Ramos (cell line): ENCODE measurements at regions not wholly inside any gene's neighbourhood (a gene's known extent, or its start where the extent isn't known, plus 50 kb on each side); places are given as distances from the start of the nearest gene placed in this dataset.

ENCODE experiments used
- in situ Hi-C: fragments of 300-500 bp; cut with MboI; formaldehyde crosslinking; loops from one replicate; pipeline ENCODE4 v1.14.3; 2022; ENCODE audit warnings: low sequenced_read_pairs; ENCODE audit not compliant: unreplicated experiment

DNA sequence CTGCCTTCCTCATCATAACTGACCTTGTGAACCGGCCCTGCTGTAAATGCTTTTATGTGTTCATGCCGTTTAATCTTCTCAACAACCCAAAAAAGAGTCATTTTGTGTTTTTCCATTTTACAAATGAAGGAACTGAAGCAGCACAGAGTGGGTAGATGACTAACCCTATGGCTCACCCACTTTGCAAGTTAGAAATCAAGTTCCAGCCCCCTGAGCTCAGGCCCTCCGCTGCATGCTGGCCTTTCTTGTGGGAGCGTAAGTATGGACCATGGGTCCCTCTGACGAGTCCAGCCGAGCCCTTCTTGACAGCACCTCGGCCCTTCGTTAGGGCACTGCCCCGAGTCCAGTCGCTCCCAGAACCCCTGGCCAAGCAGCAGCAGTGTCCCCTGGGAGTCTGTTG is 194.6 kb downstream of the GLI2 start:
- in situ Hi-C loops: no loop called here

DNA sequence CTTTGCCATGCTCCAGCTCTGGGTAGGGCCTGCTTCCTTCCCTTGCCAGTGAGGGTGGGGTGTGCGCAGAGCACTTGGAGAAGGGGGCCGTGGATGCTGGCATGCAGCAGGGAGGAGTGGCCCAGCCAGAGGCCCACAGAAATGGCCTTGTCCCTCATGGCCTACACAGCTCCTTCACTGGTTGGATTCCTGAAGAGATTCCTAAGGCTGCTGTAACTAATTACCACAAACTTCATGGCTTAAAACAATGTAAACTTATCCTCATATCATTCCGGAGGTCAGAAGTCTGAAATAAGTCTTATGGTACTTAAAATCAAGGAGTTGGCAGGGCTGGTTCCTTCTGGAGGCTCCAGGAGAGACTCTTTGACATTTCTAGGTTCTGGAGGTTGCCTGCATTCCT is 195.2 kb downstream of the GLI2 start:
- in situ Hi-C loops: no loop called here

DNA sequence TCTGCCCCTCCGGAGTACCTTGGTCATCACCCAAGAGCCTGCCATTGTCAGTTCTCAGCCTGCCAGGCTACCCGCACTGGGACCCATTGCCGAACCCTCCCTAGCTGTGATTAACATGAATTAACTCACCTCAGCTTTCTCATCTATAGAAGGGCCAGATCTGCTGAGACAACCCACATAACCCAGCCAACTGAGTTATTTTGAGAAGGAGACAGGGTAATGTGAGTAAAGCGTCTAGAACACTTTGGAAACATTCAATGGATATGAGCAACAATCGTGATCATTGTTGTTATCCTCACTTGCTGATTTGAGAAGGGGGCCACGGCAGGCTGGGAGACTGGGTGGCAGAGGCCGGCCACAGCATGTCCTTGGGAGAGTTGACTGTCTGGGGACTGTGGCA is 196.8 kb downstream of the GLI2 start:
- in situ Hi-C loops: no loop called here

DNA sequence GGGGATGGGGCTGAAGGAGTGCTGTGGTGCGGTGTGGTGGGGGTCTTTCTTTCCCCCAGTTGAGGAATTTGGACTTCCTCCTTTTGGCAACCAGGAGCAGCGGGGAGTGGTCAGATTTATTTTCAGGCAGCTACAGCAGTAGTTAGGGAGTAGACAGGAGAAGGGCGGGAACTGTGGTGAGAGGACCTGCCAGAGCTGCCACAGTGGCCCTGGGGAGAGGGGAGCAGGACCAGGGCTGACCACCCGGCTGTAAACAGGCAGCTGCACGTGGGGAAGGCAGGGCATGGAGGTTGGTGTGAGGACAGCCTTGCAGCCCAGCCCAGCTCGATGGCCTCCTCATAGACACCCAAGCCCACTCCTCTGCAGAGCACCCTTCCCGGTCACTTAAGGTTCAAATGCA is 197.2 kb downstream of the GLI2 start:
- in situ Hi-C loops: no loop called here

DNA sequence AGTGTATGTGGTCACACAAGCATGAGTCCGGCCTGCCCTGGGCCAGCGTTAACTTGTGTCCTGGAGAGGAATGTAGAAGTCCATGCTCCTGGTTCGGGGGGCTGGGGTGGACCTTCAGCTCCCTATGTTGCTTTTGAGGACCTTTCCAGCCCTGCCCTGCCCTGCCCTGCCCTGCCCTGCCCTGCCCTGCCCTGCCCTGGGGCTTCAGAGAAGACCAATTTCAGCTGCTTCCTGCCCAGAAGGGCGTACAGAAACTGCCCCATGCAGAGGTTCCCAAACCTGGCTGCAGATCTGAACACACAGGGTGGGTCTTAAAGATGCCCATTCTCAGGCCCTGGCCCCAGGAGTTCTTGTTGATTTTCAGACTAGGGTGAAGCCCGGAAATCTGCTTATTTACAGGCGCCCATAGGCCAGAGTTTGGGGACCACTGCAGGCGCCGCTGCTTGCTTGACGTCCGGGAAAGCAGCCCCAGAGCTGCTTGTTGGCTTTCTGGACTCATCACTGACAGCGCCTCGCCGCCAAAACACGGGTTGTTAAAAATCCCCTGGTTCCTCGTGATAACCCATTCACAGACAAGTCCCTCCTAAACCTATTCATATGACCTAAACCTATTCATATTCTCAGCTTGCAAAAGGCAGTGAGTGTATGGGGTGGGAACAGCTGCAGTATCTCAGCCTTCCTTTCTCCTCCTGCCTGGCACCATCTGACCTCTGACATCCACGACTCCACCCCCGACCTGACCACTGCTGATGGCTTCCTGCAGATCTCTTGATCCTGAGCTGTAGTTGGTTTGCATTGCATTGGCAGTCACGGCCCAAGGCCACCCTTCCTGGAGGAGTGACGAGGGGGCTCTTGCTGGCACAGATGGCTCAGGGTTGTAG is 198.3 kb downstream of the GLI2 start:
- in situ Hi-C loops: no loop called here

DNA sequence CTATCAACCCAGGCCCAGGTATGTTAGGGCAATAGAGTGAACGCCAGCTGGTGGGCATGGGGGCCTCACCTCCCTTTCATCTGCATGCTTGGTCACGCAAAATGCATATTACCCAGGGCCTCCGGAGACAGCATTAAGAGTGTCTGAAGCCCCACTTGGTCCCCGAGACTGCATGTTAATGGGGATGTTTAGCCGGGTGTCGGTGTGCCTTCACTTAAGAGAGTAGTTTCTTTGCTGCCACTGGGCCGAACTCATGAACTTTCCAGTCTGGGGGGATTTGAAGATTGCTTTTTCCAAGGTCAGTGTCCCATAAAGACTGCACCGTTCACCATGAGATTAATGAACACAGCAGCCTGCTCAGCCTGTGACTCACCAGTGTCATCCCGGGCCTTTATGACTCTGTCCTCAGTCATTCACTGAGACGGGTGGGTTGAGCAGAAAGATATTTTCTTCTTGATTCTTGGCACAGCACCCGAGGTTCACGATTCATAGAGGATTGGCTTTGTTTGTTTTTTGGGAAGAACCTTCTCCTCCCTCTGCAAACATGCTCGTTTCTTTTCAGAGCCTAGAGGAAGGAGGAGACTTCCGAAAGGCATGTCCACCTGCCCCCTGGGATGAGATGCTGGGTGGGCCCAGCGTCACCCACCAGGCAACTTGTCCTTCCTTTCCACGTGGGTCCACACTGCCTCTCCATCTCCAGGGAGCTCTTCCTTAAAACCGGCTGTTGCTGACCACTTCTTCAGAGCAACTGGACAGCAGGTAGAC is 199.1 kb downstream of the GLI2 start:
- in situ Hi-C loops: no loop called here

DNA sequence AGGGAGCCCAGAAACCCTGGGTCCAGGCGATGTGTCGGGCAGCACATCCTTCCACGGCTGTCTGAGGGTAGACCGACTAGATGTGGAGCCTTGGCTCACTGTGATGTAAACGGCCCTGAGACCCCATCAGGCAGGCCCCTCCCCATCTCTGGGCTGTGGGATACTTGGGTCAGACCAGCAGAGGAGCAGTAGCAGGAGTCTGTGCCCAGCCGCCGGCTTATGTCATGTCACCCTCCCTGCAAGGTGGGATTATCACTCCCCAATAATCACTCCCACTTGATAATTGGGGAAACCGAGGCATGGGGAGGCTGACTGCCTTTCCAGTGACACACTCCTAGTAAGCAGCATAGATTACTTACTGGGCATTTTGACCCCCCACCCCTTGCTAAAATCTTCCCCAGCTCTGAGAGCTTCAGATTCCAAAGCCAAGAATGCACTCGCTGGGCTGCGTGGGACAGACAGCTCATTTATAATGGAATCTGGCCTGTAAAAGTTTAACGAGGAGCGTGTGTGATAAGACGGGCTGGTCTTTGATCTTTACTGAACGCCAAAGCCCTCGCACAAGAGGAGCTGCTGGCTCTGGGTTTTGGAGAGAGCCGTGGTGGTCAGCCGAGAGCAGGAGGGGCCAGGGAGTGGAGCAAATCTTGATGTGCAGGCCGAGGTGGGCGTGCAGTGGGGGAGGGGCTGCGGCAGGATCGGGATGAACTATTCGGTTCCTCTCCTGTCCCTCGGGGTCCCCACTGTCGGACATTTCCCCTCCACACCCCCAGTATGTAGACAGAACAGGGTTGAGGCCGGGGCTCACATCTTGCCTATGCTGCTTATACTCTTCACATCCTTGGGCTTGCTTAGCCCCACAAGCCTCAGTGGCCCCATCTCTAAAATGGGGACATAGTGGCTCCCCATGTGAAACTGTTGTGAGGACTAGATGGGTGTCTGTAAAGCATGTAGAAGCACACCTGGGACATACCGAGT is 200.0 kb downstream of the GLI2 start:
- in situ Hi-C loops: no loop called here

DNA sequence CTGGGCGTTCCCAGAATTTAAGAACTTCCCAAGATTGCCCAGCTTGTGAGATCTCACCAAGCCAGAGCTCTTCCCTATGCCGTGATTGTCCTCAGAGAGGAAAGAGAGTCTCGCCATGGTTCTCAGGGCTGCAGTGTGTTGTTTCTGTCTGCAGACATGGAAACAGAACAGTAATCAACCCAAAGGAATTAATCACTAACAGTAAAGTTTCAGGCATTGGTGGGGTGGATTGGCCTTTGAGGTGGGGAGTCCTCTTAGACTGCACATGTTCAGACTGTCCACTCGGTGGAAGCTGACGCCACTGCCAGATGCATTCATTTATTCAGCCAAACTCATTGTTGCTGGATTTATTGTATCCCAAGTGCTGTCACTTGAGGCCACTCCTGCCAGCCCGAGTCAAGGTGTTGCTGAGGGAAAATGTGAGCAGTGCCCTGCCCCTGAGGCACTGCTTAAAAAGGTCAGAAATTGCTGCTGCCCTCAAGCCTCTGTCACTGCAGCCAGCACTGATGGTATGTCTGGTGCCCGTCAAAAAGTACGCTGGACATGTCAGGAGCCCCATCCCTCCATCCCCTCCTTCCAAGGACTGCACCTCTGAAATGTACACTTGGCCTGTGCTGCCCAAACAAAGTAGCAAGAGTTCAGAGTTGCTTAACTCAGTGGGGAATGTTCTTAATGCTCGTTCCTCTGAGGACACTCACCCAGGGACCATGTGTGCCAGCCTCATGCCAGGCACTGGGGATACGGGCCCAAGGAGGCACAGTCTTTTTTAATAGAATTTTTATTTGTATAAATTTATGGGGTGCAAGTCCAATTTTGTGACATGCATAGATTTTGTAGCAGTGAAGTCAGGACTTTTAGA is 201.0 kb downstream of the GLI2 start:
- in situ Hi-C loops: no loop called here

DNA sequence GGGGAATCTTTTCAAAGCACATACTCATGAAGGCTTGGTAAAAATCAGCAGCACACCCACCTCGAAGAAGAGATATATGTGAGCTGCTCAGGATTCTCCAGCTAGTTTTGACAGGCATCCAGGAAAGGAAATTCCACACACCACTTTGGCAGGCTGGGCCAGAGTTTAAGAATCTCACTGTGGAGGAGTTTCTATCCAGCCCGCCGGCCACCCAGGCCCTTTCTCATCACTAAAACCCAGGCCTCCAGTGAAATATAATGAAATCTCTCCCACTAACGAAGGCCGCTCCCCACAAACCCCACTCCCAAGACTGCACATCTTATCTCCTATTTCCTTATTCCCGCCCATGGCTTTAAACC is 202.0 kb downstream of the GLI2 start:
- in situ Hi-C loops: no loop called here

DNA sequence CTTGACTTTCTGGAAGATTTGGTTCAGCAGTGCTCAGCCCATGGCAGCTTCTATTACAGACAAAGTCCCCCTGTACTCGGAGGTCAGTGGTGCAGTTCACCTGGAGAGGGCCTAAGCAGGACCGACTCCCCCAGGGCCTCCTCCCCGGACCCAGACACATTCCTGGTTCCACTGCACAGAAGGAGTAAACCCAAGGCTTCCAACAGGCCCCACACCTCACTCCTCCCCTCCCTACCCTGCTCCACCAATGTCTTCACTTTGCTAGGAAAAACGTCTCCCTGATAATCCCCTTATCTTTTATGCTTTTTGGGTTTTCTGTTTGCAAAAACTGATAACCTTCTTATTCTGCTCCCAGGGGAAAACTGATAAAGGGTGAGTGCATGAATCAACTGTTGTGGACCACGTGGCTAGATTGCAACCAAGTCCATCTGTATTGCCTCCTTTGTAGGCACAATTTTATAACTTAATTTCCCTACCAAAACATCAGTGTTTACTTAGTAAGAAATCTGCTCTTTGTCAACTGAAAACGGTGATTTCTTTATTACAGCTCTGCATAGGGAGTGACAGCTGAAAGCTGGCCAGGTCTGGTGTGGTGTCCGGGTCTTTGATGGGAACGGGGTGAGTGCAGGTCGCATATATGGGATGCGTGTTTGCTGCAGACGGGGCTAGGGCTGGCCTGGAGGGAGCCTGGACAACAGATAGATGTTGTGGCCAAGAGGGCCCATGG is 202.5 kb downstream of the GLI2 start:
- in situ Hi-C loops: no loop called here

DNA sequence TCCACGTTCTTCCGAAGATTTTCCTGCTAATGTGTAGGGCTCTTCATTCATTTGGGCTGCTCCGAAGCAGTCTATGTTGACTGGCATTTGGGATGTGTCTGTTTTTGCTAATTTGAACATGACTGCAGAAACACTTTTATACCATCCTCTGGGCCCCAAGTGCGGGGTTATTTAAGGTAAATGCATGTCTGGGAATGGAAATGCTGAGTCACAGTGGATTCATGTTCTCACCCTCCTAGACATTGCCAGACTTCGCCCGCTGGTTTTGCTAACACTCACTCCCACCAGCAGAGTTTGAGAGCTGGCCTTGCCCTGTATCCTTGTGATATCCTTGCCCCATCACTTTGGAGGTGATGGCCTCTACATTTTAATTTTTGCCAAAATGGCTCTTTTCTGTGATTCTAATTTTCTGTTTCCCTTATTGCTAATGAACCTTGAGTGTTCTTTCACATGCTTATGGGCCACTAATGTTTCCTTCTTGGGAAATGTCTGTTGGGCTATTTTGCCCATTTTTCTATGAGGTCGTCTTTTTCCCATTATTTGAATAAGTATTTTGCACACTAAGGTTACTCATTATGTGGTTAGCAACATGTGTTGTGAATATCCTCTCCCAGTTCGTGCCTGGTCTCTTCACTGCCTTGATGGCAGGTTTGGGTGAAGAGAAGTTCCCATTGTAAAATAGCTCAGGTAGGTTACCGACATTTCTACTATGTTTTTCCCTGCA is 204.1 kb downstream of the GLI2 start:
- in situ Hi-C loops: no loop called here

DNA sequence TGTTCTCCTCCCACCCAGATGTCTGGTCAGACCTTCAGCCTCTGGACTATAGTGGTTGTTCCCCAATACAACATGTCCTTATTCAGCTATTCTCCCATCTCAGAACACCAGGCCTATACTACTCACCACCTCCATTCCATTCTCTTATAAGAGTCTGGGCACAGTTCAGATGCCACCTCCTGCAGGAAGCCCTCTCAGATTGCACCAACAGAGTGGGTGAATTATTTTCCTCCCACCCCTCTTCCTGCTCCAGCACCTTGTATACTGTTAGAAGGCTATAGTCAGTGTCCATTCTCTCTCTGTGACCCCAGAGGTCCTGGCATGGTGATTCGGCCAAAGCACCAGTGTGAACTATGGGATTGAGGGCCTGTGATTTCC is 204.6 kb downstream of the GLI2 start:
- in situ Hi-C loops: no loop called here

DNA sequence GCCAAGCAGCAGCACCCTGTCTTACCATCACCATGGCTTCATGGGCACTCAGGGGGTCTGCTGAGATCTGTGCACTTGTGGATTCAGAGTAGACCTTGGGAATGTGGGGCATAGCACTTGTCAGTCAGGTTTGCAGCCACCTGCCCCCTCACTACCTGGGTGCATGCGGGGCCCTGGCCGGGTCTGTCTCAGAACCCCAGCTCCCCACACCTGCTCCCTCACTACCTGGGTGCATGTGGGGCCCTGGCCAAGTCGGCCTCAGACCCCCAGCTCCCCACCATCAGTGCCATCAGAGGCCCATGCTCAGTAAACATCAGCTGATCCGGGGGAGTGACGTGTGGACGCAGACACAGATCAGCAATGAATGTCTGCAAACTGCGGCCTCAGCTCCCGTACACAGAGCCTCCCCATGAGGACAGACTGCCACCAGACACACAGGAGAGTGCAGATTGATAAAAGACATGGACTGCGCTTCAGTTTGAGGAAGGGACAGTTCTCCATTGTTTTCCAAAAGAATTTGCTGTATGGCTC is 205.1 kb downstream of the GLI2 start:
- in situ Hi-C loops: no loop called here

DNA sequence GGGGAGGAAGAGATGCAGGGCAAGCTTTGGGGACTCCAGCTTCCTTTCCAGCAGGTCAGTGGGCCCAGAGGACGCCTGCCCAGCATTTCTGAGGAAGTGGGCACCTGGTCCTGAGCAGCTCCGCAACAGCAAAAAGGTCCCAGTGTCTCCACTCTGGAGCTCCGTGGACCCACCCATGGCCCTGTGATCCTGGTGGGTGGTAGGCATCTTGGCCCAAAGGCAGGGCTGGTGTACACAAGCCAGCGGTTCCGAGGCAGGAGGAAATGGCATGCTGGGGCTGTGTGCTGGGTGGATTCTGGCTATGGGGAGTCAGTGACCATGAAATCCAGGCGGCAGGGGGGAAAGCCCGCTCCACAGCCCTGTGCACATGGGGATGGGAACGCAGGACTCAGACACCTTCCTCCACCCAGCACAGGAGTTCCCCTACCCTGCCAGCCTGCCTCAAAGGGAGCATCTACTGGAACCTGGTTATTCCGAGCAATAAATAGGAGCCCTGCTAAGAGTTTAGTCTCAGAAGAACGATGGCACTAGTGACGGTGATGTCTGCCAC is 206.0 kb downstream of the GLI2 start:
- in situ Hi-C loops: no loop called here

DNA sequence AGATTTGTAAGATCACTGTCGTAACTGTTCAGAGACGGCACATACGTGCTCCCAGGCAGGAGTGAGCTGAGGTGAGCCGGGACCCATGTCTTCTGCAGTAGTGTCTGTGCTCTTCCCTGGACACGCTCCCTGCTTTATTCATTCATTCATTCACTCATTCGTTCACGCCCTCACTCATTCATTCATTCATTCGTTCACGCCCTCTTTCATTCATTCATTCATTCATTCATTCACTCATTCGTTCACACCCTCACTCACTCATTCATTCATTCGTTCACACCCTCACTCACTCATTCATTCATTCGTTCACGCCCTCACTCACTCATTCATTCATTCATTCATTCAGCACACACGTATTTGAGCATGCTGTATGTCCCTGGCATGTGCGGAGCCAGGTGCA is 207.0 kb downstream of the GLI2 start:
- in situ Hi-C loops: no loop called here

DNA sequence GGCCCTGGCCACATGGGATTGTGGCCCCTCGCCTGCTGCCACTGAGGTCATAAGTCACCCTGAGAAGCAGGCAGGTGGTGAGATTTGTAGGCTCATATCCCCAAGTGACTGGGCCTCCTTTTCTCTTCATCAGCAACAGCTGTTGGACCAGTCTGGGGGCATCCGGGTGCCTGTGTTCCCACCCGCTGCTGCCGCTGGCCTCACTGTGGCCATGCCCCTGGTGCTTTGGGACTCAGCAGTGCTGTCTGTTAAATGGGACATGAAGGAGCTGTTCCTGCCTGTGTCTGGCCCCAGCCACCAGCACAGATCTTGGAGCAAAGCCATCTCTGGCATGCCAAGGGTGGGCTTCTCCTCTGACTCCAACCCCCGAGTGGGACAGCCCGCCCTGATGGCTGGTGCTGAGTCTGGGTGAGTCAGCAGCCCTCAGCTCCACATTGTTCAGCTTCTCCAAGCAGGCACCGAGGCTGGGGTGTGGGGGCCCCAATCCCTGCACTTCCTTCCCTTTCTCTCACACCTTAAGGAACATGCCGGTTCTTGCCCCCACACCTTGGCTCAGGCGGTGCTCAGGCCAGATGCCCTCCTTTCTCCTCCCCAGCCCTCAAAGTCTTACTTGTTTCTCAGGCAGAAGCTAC is 207.9 kb downstream of the GLI2 start:
- in situ Hi-C loops: no loop called here

DNA sequence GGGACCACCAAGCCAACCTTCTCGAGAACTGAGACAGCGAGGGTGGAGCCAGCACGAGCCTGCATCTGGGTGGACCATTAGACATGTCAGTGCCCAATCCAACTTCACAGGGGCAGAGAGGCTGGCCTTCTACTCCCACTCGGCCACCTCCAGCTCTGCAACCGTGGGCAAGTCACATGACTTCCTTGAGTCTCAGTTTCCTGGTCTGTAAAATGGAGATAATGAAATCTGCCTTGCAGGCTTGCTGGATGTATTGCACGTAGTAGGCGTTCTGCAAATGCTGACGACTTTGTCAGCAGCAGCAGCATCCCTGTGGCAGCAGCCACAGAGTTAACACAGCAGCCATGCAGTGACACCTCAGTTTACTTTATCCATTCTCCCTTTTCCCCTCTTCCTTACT is 208.9 kb downstream of the GLI2 start:
- in situ Hi-C loops: no loop called here
